ENCODE measurements at regions not wholly inside any gene's neighbourhood (a gene's known extent, or its start where the extent isn't known, plus 50 kb on each side); places are given as distances from the start of the nearest gene placed in this dataset.

GRCh38 chr3:40593351-40593750 is 68.6 kb downstream of the ZNF621 start:
- no peak for DNase-seq

DNA sequence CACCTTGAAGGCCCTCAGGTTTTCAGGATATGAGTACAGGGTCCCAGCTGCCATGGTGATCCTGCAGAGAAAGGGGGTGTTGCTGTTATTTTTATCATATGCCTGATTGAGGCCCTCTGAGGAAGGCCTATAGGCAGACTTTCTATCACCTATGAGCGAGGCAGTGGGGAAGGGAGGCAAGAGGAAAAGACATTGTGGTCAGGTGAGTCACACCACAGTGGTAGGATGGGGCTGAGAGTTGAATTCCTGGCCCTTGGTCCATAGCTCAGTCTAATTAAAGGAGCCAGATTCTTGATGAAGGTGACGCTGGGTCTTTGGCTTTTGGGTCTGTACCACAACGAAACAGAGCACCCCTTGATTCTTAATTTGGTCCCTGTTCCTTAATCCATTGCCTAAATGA is 72.7 kb downstream of the ZNF621 start:
- DNase-seq = no peak

DNA sequence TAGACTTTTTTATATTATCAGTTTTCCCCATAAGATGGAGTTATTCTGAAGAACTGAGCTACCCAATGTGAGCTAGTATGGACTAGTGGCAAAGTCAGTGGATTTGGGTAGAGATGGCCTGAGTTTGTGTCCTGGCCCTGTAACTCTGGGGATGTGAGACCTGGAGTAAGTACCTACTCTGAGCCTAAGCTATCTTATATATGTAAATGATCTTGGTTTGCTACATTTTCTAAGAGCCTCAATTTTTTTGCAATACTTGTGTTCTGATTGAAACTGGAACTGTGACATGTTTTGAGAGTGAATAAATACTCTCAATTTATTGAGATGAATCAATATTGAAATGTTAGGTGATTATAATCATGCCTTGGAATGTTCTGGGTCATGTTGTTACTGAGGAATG is 73.6 kb downstream of the ZNF621 start:
- no peak for DNase-seq

DNA sequence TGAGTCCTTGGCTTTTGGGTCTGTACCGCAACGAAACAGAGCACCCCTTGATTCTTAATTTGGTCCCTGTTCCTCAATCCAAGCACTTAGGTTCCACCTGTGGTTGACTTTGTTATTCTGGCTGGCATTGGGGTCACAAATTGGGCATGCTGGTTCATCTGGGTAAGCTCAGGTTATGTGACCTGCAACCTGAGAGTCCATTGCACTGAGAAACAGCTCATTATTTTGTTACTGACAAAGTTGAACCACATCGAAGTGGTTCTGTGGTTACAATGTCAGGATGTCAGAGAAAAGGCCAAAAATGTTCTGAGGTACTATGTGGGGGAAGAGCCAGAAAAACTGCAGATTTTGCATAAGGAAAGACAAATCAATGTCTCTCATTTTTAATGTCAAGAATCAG is 74.2 kb downstream of the ZNF621 start:
- DNase-seq = no peak

GRCh38 chr3:40602778-40603385 is 78.1 kb downstream of the ZNF621 start:
- no peak for DNase-seq

GRCh38 chr3:40605960-40606359 is 81.2 kb downstream of the ZNF621 start:
- no peak for DNase-seq

DNA sequence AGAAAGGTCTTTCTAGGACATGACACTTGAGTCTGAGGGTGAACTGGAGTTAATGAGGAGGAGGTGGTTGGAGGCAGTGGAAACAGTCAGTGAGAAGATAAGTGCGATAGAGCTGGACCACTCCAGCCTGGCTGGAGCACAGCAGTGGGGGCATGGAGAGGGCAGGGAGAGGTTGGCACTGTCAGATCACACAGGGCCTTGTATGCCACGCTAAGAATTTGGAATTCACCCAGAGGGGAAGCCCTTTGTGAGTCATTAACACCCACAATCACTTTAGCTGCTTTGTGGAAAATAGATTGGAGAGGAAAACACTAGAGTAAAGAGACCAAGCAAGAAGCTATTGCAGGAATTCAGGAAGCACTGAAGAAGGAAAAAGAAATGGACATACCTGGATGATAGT is 83.3 kb downstream of the ZNF621 start:
- no peak for DNase-seq

GRCh38 chr3:40613306-40613705 is 88.5 kb downstream of the ZNF621 start:
- no peak for DNase-seq

- no peak for DNase-seq
Measured at GRCh38 chr3:40615110-40615915, 90.6 kb downstream of the ZNF621 start.

GRCh38 chr3:40615918-40616819 is 91.4 kb downstream of the ZNF621 start:
- no peak for DNase-seq

DNA sequence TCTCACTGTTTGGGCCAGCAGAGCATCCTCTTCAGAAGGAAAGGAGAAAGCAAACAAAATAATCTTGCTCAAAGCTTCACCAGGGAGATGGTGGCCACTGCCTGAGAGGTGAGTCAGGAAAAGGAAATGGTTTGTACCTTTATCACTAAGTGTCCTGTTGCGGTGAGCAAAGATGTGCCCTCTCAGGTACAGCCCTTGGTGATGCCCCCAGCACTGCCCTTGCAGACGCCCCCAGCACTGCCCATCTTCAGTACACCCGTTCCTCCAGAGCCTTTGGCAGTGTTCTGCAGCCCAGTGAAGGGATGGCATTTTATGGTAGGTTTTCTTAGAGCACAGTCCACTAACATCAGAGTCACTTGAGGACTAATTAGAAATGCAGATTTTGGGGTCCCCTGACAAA is 92.3 kb downstream of the ZNF621 start:
- DNase-seq = no peak

GRCh38 chr3:40618158-40618557 is 93.4 kb downstream of the ZNF621 start:
- DNase-seq = no peak

DNA sequence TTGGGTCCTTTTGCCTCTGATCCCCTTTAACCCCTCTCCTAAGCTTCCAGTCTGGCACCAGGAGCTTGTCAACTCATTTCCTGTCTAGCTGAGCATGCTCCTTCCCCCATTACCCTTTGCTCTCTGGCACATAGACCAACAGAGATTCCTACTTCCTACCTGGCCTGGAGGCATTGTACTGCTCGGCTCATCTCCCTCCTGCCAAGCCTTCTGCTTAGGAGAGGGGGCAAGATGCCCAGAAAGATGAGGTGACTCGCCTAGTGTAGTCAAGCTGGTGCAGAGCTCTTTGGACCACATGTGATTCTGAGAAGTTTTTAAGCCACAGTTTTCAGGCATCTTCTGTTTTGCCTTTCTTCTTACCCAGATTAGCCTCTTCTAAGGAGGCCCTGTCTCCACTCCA is 95.4 kb downstream of the ZNF621 start:
- no peak for DNase-seq

- DNase-seq = no peak
Measured at GRCh38 chr3:40621252-40621651, 96.5 kb downstream of the ZNF621 start.

DNA sequence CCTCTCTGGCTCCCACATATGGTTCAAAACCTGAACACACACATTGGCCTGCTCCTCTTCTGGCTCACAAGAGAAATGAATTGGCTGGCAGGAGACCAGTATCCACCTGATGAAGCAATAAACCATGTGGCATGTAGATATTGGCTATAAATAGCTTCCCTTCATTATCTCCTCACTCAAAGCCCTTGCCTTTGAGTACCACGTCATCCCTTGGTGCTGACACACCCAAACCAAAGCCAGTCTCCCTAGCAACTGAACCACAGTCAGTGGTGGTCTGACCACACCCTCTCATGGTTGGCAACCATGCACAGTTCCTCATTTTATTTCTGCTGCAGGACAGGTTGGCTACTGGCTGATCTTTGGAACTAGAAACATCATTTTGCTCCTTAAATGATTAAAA is 98.8 kb downstream of the ZNF621 start:
- peak; percentile 99 for DNase-seq

GRCh38 chr3:40624189-40624769 is 99.5 kb downstream of the ZNF621 start:
- DNase-seq = peak; percentile 53

DNA sequence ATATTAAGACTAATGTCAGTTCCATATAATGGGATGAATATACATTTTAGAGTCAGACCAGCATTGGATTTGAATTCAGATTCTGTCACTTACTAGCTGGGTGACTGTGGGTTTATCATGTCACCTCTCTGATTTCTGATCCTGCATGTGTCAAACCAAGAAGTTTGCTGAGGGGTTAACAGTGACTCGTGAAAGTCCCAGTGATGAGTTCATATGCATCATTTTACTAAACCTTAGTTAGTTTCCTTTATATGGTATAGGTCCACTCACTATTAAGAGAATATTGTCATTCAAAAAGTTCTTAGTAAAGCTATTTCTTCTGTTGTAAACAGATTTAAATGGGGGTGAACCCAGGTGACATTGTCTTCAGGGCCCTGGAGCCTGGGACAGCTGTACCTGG is 102.3 kb downstream of the ZNF621 start:
- DNase-seq = no peak

DNA sequence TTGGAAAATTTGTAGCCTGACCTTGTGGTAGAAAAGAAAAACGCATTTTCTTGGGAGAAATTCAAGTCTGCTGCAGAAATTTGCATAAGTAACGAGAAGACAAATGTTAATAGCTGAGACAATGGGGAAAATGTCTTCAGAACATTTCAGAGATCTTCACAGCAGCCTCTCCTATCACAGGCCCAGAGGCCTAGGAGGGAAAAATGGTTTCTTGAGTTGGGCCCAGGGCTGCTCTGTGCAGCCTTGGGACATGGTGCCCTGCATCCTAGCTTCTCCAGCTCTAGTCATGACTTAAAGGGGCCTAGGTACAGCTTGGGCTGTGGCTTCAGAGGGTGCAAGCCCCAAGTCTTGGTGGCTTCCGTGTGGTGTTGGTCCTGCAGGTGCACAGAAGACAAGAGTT is 104.2 kb downstream of the ZNF621 start:
- no peak for DNase-seq

GRCh38 chr3:40631341-40631995 is 106.7 kb downstream of the ZNF621 start:
- no peak for DNase-seq

DNA sequence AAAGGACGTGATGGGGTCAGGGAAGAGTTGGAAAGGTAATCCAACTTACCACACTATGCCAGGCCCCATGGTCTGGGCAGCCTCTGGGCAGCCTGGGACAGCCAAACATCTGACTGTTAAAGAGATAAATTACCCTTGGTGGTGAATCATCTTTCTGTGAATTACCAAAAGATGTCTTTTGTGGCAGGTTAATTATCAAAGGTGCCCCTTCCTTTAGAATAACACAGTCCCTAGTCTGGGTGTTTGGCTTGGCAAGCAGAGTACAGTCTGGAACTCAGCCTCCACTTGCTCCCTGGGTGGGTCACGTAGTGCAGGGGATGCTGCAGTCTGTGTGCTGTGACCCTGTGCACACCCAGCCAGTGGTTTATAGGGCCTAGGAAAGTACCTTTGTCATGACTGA is 113.1 kb downstream of the ZNF621 start:
- DNase-seq = no peak

DNA sequence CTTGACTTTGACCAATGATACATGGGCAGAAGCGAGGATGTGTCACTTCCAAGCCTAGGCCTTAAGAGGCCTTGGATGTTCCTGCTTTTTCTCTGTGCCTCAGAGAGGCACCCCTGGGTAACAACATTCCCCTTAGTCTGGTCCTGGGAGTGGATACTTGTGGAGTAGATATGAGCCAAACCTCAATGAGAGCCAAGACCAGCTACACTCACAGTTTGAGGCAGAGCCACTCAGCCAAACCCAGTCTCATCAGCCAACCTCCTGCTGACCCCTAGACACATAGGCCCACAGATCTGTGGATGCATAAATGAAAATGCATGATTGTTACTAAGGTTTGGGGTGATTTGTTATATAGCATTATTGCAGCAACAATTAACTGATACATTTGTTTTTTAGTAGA is 114.2 kb downstream of the ZNF621 start:
- DNase-seq = no peak

- DNase-seq = no peak
Measured at GRCh38 chr3:40642812-40643211, 118.1 kb downstream of the ZNF621 start.

DNA sequence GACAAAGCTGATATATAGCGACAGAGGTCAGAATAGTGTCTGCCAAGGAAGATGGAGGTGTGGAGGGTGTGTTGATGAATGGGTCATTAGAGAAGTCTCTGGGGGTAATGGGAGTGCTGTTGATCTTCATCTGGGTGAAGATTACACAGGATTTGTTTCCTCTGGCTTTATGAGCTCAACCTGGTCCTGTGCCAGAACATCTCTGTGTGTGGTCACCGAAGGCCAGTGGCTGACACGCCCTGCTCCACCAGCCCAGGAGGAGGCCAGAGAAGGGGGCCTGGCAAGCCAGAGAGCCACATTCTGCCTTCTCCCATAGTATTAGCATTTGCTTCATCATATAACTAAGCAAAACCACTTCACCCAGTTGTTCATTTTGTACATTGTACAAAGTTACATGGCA is 121.1 kb downstream of the ZNF621 start:
- no peak for DNase-seq
